GM18499 (cell line): ENCODE measurements at regions not wholly inside any gene's neighbourhood (a gene's known extent, or its start where the extent isn't known, plus 50 kb on each side); places are given as distances from the start of the nearest gene placed in this dataset.

Source experiments
- ATAC-seq: cut with Tn5 transposase; IDR thresholded peaks from one replicate; pipeline ENCODE4 v1.9.1; 2021; ENCODE audit warnings: moderate number of reproducible peaks; ENCODE audit not compliant: insufficient read depth, unreplicated experiment

DNA sequence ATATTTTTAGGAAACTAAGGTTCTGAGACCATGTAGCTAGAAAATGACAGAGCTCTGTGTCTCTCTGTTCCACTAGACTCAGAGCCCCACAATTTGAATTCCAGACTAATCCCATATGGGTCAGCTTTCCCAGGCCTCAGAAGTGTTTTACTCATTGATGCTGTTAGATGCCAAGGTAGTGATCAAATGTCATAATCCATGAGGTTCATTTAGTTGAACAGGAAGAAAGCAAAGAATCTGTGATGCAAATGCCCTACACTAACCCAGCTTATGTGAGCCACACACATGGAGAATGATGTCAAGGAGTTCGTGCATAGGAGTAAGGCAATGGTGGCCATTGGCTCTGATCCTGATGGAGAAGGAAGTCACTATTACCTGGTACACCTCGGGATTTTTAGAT lies 363.4 kb upstream of the RARB start:
- ATAC-seq: no peak

DNA sequence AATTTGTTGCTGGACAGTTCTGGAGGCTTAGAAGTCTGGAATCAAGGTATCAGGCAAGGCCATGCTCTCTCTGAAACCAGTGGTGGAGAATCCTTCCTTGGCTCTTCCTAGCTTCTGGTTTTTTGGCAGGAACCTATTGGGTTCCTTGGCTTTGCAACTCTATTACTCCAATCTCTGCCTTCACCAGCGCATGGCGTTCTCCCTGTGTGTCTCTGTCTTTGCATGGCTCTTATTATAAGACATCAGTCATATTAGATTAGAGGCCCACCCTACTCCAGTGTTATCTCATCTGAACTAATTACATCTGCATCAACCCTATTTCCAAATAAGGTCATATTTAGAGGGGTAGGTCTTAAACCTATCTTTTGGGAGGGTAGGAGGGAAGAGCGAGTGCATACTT lies 358.1 kb upstream of the RARB start:
- ATAC-seq: no peak

GRCh38 chr3:25071846-25072245 lies 356.2 kb upstream of the RARB start:
- no peak for ATAC-seq

DNA sequence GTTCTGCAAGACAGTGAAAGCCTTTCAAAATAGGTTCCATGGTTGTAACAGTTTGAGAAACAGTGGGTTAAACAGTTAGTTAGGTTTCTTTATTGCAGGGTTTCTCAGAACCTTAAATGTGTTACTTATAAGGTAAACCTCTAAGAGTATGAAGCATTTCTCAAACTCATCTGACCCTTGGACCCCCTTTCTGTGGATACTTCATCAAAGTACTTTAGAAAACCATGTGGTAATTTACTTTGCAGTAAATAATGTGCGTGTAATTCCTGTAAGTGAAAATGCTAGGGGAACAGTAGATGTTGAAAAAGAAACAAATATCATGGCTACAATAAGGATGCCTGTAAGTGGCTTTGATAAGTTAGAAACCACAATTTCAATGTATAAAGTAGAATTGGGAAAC lies 354.6 kb upstream of the RARB start:
- no peak for ATAC-seq

GRCh38 chr3:25074149-25074548 lies 353.9 kb upstream of the RARB start:
- no peak for ATAC-seq

DNA sequence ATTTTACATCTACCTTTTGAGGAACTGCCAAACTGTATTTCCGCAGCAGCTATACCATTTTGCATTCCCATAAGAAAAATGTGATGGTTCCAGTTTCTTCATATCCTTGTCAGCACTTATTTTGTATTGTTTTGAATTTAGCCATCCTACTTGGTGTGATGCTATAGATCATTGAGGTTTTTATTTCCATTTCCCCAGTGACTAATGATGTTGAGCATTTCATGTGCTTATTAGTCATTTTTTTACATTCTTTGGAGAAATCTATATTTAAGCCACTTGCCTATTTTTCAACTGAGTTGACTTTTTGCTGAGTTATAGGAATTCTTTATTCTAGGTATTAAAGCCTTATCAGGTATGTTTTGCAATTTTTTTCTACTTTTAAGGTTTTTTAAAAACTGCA lies 347.6 kb upstream of the RARB start:
- ATAC-seq: no peak

DNA sequence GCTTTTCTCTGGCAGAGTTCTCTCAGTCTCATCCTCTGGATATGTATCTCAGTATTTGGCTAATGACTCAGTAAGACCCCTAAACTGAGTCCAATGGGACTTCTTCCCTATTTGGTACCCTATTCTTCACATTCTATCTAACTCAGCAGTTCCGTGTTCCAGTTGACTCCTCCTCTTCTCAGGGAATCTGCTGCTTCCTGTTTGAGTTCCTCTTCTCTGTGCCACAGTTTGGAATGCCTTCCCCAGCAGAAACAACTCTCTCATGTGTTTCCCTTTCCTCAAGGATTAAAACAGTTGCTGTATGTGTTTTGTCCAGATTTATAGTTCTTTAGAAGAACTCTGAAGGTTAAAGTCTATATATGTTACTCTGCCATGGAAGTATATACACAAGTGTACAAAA lies 344.0 kb upstream of the RARB start:
- ATAC-seq: no peak

GRCh38 chr3:25086721-25087120 lies 341.3 kb upstream of the RARB start:
- no peak for ATAC-seq

GRCh38 chr3:25088284-25088683 lies 339.8 kb upstream of the RARB start:
- no peak for ATAC-seq

DNA sequence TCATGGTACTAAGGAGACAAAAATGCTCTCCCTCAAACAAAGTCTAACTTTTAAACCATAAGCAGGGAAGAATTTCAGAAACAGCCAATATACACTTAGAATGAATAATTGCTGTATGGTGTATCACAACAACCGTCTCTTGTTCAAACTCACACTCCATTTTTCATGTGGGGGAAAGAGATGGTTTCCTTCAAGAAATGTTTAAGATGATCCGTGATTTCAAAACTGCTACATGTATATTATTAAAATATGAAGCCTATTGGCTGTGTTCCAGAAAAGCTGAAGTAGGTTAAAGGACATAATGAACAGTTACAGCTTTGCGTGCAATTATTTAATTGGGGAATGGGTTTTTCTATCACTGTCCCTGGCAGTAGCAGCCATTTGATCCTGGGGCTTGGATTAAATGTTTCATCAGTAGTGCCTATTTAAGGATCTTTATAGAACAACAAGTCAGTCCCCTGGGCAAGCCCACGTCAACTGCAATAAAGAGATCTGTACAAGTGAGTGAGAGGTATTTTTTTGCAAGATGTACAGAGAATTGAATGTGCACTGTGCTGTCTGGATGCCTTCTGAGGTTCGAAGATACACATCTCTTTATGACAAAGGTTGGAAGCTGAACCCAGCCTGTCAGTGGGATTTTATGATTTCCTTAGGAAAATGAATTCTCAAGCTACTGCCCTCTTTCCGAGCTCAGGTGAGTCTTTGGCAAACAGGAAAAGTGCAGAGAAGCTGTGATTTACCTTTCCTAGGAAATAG lies 337.2 kb upstream of the RARB start:
- ATAC-seq: no peak

DNA sequence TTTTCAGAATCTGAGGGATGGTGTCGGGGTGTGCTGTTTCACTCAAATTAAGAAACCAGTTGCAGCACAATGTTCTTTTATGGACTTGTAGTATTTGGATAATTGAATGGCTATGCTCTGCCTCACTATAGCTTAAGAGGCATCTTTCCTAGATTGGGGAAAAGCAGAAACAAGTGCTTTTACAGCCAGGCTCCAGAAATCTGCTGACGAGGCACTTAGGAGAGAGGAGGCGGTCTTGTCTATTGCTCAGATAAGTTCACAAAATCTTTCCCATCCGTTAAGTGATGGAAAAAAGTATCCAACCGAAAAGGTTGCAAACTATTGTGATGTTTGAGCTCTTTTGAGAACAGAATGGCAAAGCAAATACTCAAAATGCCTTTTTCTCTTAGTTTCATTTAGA lies 336.1 kb upstream of the RARB start:
- ATAC-seq: no peak

GRCh38 chr3:25094932-25095685 lies 333.0 kb upstream of the RARB start:
- no peak for ATAC-seq

- ATAC-seq: no peak
These were observed 331.5 kb upstream of the RARB start for GRCh38 chr3:25096536-25096935.

DNA sequence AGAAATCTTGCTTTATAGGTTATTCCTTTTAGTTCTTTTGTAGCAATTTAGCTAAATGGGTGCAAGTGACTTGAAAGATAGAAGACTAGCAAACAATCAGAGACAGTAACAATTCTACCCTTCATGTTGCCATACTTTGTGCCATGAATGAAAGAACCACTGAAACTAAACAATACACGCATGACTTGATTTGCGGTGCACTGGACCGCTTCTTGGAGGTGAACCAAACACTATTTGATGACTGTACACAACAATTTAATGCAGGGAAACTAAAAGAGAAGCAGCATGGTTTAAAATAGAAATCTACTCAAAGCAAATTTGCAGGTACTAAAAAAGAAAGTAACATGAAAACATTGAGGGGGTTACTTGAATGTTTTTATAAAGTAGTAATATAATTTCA lies 331.0 kb upstream of the RARB start:
- ATAC-seq: no peak

GRCh38 chr3:25099666-25100065 lies 328.4 kb upstream of the RARB start:
- ATAC-seq: no peak

DNA sequence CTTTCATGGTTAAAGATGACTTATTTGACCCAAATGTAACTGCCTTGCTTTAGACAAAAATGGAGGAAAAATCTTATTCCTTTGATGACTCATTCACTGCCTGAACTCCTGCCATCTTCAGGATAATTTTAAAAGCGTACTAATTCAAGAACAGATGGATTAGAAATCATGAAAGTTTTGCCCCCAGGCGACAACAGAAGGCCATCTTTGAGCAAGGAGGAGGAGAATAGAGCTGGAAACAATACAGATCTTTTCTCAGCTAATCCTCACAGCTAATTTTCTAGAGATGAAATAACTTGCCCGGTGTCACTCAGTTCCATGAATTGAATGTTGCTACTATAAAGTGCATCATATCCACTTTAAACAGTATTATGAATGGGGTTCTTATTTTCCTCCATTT lies 324.7 kb upstream of the RARB start:
- no peak for ATAC-seq

DNA sequence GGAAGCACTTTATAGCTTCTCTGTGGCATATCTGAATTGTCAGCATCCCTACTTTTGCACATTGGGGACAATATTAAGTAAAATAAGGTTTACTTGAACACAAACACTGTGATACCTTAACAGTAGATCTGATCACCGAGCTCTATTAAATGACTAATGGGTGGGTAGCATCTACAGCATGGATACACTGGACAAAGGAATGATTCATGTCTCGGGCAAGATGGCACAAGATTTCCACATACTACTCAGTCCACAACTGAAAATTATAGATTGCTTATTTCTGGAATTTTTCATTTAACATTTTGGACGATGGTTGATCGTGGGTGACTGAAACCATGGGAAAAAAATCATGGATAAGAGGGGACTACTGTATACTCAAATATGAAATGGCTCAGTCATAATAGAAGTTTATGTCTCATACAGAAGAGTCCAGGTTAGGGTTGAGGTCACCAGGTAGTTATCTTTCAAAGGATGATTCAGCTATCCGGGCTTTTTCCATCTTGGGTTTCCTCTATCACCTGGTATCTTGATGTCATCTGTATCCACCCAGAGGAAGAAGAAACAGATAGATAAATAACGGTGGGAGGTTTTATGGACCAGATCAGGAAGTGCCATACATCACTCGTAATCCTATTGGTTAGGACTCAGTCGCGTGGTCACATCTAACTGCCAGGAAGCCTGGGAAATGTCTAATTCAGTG lies 320.0 kb upstream of the RARB start:
- ATAC-seq: no peak

GRCh38 chr3:25110642-25111041 lies 317.4 kb upstream of the RARB start:
- ATAC-seq: no peak

- ATAC-seq: no peak
These were observed 314.2 kb upstream of the RARB start for GRCh38 chr3:25113891-25114290.

GRCh38 chr3:25114532-25114931 lies 313.5 kb upstream of the RARB start:
- no peak for ATAC-seq

- no peak for ATAC-seq
These were observed 311.0 kb upstream of the RARB start for GRCh38 chr3:25117005-25117593.
